ENCODE measurements at regions not wholly inside any gene's neighbourhood (a gene's known extent, or its start where the extent isn't known, plus 50 kb on each side); places are given as distances from the start of the nearest gene placed in this dataset.

DNA sequence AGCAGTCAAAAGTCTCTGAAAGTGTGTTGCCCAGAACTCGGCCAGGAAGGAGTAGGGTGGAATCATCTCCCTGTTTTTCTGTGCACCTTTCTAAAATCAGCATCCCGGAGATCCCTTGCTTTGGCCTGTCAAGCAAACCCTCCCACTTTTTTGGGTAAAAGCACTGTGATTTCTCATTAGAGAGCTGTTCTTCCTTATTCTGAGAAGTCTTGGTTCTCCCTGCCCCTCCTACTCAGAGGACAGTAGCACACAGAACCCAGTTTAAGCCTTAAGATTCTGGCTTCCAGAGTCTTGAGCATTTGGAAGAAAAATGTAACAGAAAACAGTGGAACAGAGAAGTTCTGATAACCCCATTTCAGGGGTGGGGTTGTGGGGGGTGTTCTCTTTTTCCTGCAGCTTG lies 52.6 kb upstream of the KATNAL1 start:
- no peaks in the 10 kb centered on the region for H3K27me3 ChIP-seq (ENCODE audit: control insufficient read depth in 2 of 2, insufficient read depth in 1 of 2, low read length in 1 of 2)
- 97% methylated on average over 2 of the region's 2 CpGs for WGBS
- DNase-seq (ENCODE audit: low read depth in 6 of 9, low spot score in 9 of 9): no peak
- H3K27ac ChIP-seq (ENCODE audit: low read depth in 1 of 2, low read length in 1 of 2): no peak overlapping the region
- peaks cover 11 to 30% of the 10 kb centered on the region in 2 donors for H3K4me1 ChIP-seq (ENCODE audit: control insufficient read depth in 2 of 2, insufficient read depth in 2 of 2, low read length in 2 of 2)
- H3K9me3 ChIP-seq (ENCODE audit: control insufficient read depth in 2 of 2, insufficient read depth in 1 of 2, low read length in 1 of 2): no peaks in the 10 kb centered on the region
- H3K36me3 ChIP-seq (ENCODE audit: control insufficient read depth in 2 of 2, insufficient read depth in 2 of 2, low read length in 1 of 2): peaks cover 45 to 75% of the 10 kb centered on the region in 2 donors
- H3K4me3 ChIP-seq (ENCODE audit: low read length in 2 of 2): no peak overlapping the region

- H3K36me3 ChIP-seq (ENCODE audit: control insufficient read depth in 2 of 2, insufficient read depth in 2 of 2, low read length in 1 of 2): peaks cover 50 to 80% of the 10 kb centered on the region in 2 donors
- no peak overlapping the region for H3K27ac ChIP-seq (ENCODE audit: low read depth in 1 of 2, low read length in 1 of 2)
- 98% methylated on average over 3 of the region's 3 CpGs for WGBS
- H3K4me1 ChIP-seq (ENCODE audit: control insufficient read depth in 2 of 2, insufficient read depth in 2 of 2, low read length in 2 of 2): peaks cover 7 to 27% of the 10 kb centered on the region in 2 donors
- no peak overlapping the region for H3K4me3 ChIP-seq (ENCODE audit: low read length in 2 of 2)
- DNase-seq (ENCODE audit: low read depth in 6 of 9, low spot score in 9 of 9): no peak
- H3K27me3 ChIP-seq (ENCODE audit: control insufficient read depth in 2 of 2, insufficient read depth in 1 of 2, low read length in 1 of 2): no peaks in the 10 kb centered on the region
- no peaks in the 10 kb centered on the region for H3K9me3 ChIP-seq (ENCODE audit: control insufficient read depth in 2 of 2, insufficient read depth in 1 of 2, low read length in 1 of 2)
Observed at GRCh38 chr13:30360586-30360985, 53.2 kb upstream of the KATNAL1 start.

DNA sequence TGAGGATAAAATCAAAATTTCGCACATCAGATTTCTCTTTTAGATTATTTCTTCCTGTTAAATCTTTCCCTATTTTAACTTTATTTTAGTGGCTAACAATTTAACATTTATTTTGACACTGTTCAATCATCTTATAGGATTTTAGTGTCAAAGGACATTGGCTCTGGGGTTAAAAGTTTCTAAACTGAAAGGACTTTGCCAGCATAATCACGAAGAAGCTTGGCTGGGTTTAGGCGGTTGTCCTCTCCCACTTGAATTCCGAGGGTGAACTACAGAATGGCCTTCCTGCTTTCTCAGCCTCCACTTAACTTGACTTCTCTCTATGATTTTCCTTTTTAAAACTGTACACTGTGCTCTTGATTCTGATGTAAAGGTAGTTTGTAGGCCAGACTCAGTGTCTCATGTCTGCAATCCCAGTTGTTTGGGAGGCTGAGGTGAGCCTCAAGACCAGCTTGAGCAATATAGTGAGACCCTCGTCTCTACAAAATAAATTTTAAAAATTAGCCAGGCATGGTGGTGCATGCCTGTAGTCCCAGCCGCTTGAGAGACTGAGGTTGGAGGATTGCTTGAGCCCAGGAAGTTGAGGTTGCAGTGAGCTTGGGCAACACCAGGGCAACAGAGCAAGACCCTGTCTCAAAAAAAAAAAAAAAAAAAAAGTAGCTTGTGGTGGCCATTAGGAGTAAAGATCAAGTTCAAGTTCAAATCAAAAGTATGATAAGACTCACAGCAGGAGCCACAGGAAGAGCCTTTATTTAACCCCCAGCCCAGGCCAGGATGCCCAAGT lies 54.8 kb upstream of the KATNAL1 start:
- no peak for DNase-seq (ENCODE audit: low read depth in 6 of 9, low spot score in 9 of 9)
- H3K4me1 ChIP-seq (ENCODE audit: control insufficient read depth in 2 of 2, insufficient read depth in 2 of 2, low read length in 2 of 2): peaks cover 3 to 23% of the 10 kb centered on the region in 2 donors
- no peak overlapping the region for H3K4me3 ChIP-seq (ENCODE audit: low read length in 2 of 2)
- no peaks in the 10 kb centered on the region for H3K9me3 ChIP-seq (ENCODE audit: control insufficient read depth in 2 of 2, insufficient read depth in 1 of 2, low read length in 1 of 2)
- H3K36me3 ChIP-seq (ENCODE audit: control insufficient read depth in 2 of 2, insufficient read depth in 2 of 2, low read length in 1 of 2): peaks cover 61 to 85% of the 10 kb centered on the region in 2 donors
- H3K27me3 ChIP-seq (ENCODE audit: control insufficient read depth in 2 of 2, insufficient read depth in 1 of 2, low read length in 1 of 2): no peaks in the 10 kb centered on the region
- 96% methylated on average over 6 of the region's 6 CpGs for WGBS
- H3K27ac ChIP-seq (ENCODE audit: low read depth in 1 of 2, low read length in 1 of 2): no peak overlapping the region

DNA sequence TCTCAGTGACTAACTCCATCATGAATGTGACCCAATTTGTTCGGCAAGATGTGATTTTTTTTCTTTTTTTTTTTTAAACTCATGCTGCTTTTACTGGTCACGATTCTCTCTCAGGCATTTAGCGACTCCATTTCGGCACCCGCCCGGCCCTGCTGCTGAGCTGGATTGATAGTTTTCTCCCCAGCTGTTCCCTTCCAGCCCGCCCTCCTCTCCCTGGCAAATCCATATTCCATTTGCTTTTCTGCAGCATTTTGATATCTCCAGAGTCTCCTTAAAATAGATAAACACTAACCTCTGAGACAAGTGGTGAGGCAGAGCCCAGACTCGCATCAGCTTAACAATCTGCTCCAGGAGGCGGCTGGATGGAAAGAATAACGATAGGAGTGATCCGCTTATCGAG lies 55.5 kb upstream of the KATNAL1 start:
- no peak for DNase-seq (ENCODE audit: low read depth in 6 of 9, low spot score in 9 of 9)
- Histone ChIP-seq H3K27ac (ENCODE audit: low read depth in 1 of 2, low read length in 1 of 2) (no peak overlapping the region), H3K36me3 (ENCODE audit: control insufficient read depth in 2 of 2, insufficient read depth in 2 of 2, low read length in 1 of 2) (peaks cover 63 to 86% of the 10 kb centered on the region in 2 donors), H3K9me3 (ENCODE audit: control insufficient read depth in 2 of 2, insufficient read depth in 1 of 2, low read length in 1 of 2) (no peaks in the 10 kb centered on the region), H3K27me3 (ENCODE audit: control insufficient read depth in 2 of 2, insufficient read depth in 1 of 2, low read length in 1 of 2) (no peaks in the 10 kb centered on the region), H3K4me1 (ENCODE audit: control insufficient read depth in 2 of 2, insufficient read depth in 2 of 2, low read length in 2 of 2) (peaks cover 3 to 23% of the 10 kb centered on the region in 2 donors), H3K4me3 (ENCODE audit: low read length in 2 of 2) (no peak overlapping the region)
- 95% methylated on average over 12 of the region's 12 CpGs for WGBS

- H3K27me3 ChIP-seq (ENCODE audit: control insufficient read depth in 2 of 2, insufficient read depth in 1 of 2, low read length in 1 of 2): no peaks in the 10 kb centered on the region
- WGBS: 96% methylated on average over 5 of the region's 5 CpGs
- H3K36me3 ChIP-seq (ENCODE audit: control insufficient read depth in 2 of 2, insufficient read depth in 2 of 2, low read length in 1 of 2): peaks cover 65 to 89% of the 10 kb centered on the region in 2 donors
Observed at GRCh38 chr13:30363725-30364124, 56.4 kb upstream of the KATNAL1 start.

GRCh38 chr13:30364133-30364532 lies 56.8 kb upstream of the KATNAL1 start:
- H3K36me3 ChIP-seq (ENCODE audit: control insufficient read depth in 2 of 2, insufficient read depth in 2 of 2, low read length in 1 of 2): peaks cover 64 to 92% of the 10 kb centered on the region in 2 donors
- H3K4me1 ChIP-seq (ENCODE audit: control insufficient read depth in 2 of 2, insufficient read depth in 2 of 2, low read length in 2 of 2): peaks cover 6 to 32% of the 10 kb centered on the region in 2 donors
- WGBS: 95% methylated on average over 3 of the region's 3 CpGs
- no peak overlapping the region for H3K4me3 ChIP-seq (ENCODE audit: low read length in 2 of 2)
- DNase-seq (ENCODE audit: low read depth in 6 of 9, low spot score in 9 of 9): no peak
- H3K9me3 ChIP-seq (ENCODE audit: control insufficient read depth in 2 of 2, insufficient read depth in 1 of 2, low read length in 1 of 2): no peaks in the 10 kb centered on the region
- no peak overlapping the region for H3K27ac ChIP-seq (ENCODE audit: low read depth in 1 of 2, low read length in 1 of 2)
- H3K27me3 ChIP-seq (ENCODE audit: control insufficient read depth in 2 of 2, insufficient read depth in 1 of 2, low read length in 1 of 2): no peaks in the 10 kb centered on the region

More at GRCh38 chr13:30363725-30364124, 56.4 kb upstream of the KATNAL1 start:
- H3K4me1 ChIP-seq (ENCODE audit: control insufficient read depth in 2 of 2, insufficient read depth in 2 of 2, low read length in 2 of 2): peaks cover 3 to 28% of the 10 kb centered on the region in 2 donors
- no peak overlapping the region for H3K27ac ChIP-seq (ENCODE audit: low read depth in 1 of 2, low read length in 1 of 2)
- no peaks in the 10 kb centered on the region for H3K9me3 ChIP-seq (ENCODE audit: control insufficient read depth in 2 of 2, insufficient read depth in 1 of 2, low read length in 1 of 2)
- DNase-seq (ENCODE audit: low read depth in 6 of 9, low spot score in 9 of 9): no peak
- H3K4me3 ChIP-seq (ENCODE audit: low read length in 2 of 2): no peak overlapping the region

DNA sequence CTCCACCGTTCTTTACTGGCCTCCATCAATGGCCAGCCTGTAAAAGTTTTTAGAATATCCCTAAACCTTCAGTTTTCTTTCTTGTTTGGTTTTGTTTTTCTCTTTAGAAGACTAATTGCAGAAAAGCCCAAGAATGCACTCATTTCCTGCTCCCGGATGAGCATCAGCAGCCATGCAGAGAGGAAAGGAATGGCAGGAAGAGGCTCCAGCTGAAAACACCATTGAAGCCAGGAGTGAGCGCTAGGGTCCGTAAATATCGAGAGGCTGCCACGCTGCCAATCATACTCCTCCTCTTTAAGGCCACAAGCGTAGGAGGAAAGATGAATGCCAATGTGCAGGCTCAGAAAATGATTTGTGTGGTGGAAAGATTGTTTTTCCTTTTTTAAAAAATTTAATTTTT lies 57.4 kb upstream of the UBE2L5 start:
- no peak for DNase-seq (ENCODE audit: low read depth in 6 of 9, low spot score in 9 of 9)
- Histone ChIP-seq H3K27ac (ENCODE audit: low read depth in 1 of 2, low read length in 1 of 2) (no peak overlapping the region), H3K36me3 (ENCODE audit: control insufficient read depth in 2 of 2, insufficient read depth in 2 of 2, low read length in 1 of 2) (peaks cover 57 to 87% of the 10 kb centered on the region in 2 donors), H3K27me3 (ENCODE audit: control insufficient read depth in 2 of 2, insufficient read depth in 1 of 2, low read length in 1 of 2) (no peaks in the 10 kb centered on the region), H3K9me3 (ENCODE audit: control insufficient read depth in 2 of 2, insufficient read depth in 1 of 2, low read length in 1 of 2) (no peaks in the 10 kb centered on the region), H3K4me3 (ENCODE audit: low read length in 2 of 2) (no peak overlapping the region), H3K4me1 (ENCODE audit: control insufficient read depth in 2 of 2, insufficient read depth in 2 of 2, low read length in 2 of 2) (peaks cover 6 to 39% of the 10 kb centered on the region in 2 donors)
- WGBS: 94% methylated on average over 7 of the region's 7 CpGs

GRCh38 chr13:30366088-30366487 lies 56.2 kb upstream of the UBE2L5 start:
- 37% methylated on average over 1 of the region's 1 CpG for WGBS
- H3K4me1 ChIP-seq (ENCODE audit: control insufficient read depth in 2 of 2, insufficient read depth in 2 of 2, low read length in 2 of 2): peaks cover 16 to 51% of the 10 kb centered on the region in 2 donors
- no peak for DNase-seq (ENCODE audit: low read depth in 6 of 9, low spot score in 9 of 9)
- H3K27me3 ChIP-seq (ENCODE audit: control insufficient read depth in 2 of 2, insufficient read depth in 1 of 2, low read length in 1 of 2): no peaks in the 10 kb centered on the region
- no peak overlapping the region for H3K27ac ChIP-seq (ENCODE audit: low read depth in 1 of 2, low read length in 1 of 2)
- peaks cover 46 to 86% of the 10 kb centered on the region in 2 donors for H3K36me3 ChIP-seq (ENCODE audit: control insufficient read depth in 2 of 2, insufficient read depth in 2 of 2, low read length in 1 of 2)
- no peak overlapping the region for H3K4me3 ChIP-seq (ENCODE audit: low read length in 2 of 2)
- no peaks in the 10 kb centered on the region for H3K9me3 ChIP-seq (ENCODE audit: control insufficient read depth in 2 of 2, insufficient read depth in 1 of 2, low read length in 1 of 2)

GRCh38 chr13:30367296-30367695 lies 55.0 kb upstream of the UBE2L5 start:
- Histone ChIP-seq H3K36me3 (ENCODE audit: control insufficient read depth in 2 of 2, insufficient read depth in 2 of 2, low read length in 1 of 2) (peaks cover 44 to 75% of the 10 kb centered on the region in 2 donors), H3K27me3 (ENCODE audit: control insufficient read depth in 2 of 2, insufficient read depth in 1 of 2, low read length in 1 of 2) (no peaks in the 10 kb centered on the region), H3K9me3 (ENCODE audit: control insufficient read depth in 2 of 2, insufficient read depth in 1 of 2, low read length in 1 of 2) (no peaks in the 10 kb centered on the region), H3K27ac (ENCODE audit: low read depth in 1 of 2, low read length in 1 of 2) (no peak overlapping the region), H3K4me3 (ENCODE audit: low read length in 2 of 2) (no peak overlapping the region), H3K4me1 (ENCODE audit: control insufficient read depth in 2 of 2, insufficient read depth in 2 of 2, low read length in 2 of 2) (peaks cover 18 to 63% of the 10 kb centered on the region in 2 donors)
- 97% methylated on average over 12 of the region's 12 CpGs for WGBS
- DNase-seq (ENCODE audit: low read depth in 6 of 9, low spot score in 9 of 9): no peak

Measured in thymus (tissue), 11 donors.